K562 (cell line): ENCODE measurements at regions not wholly inside any gene's neighbourhood (a gene's known extent, or its start where the extent isn't known, plus 50 kb on each side); places are given as distances from the start of the nearest gene placed in this dataset.

Experiments used
- ATAC-seq: fragments of 200-7000 bp; cut with Tn5 transposase; 3 replicates; pipeline ENCODE4 v1.9.1; 2020; ENCODE audit warnings: moderate library complexity
- BruUV-seq: library from RNA; stranded (reverse); fragments of 400-500 nt; replicated peaks from 2 replicates; lab custom pipeline; 2021; lab: Mats Ljungman, UMichigan
- CTCF ChIA-PET: fragments of 300-600 bp; formaldehyde crosslinking; extraction: SDS; loops from one replicate; lab custom pipeline; 2021; ENCODE audit warnings: low intra/inter-chr PET ratio; lab: Yijun Ruan, JAX
- POLR2A ChIA-PET: fragments of 300-600, 350-650 bp; sonication (Branson Sonifier 250); formaldehyde crosslinking; extraction: SDS; loops from one replicate; lab custom pipeline; 2021; ENCODE audit warnings: antibody characterized with exemption, inconsistent platforms; lab: Yijun Ruan, JAX
- DNase-seq, 4 experiments: peaks; one replicate each; pipeline versions ENCODE4 v3.0.0 to v3.0.0-alpha.2; 2011 to 2018; ENCODE audit warnings: low spot score in 3 of 4, mixed read lengths in 3 of 4; ENCODE audit errors: extremely low read depth in 1 of 4
- FAIRE-seq: peaks from 2 replicates; lab custom pipeline; 2011; peaks lifted over from hg19 to GRCh38; lab: Jason Lieb, UNC
- H2AFZ ChIP-seq: 2 replicates; pipeline ENCODE4 v1.6.0; 2011; ENCODE audit warnings: low read depth, low read length, control low read depth, inconsistent platforms
- H3K27ac ChIP-seq: fragments of 200-600 bp; 3 replicates; pipeline ENCODE4 v1.8.0; 2011; ENCODE audit warnings: low read depth, mild to moderate bottlenecking, control low read depth, inconsistent platforms, low read length, moderate library complexity, mixed read lengths; ENCODE audit errors: extremely low read depth
- H3K27me3 ChIP-seq, 2 experiments: fragments of 300-600 bp in 1 of 2; 2 replicates in 1 of 2; 3 replicates in 1 of 2; pipeline versions ENCODE4 v1.6.0 to v1.8.0; 2011; ENCODE audit warnings: inconsistent platforms in 2 of 2, low read length in 2 of 2, mild to moderate bottlenecking in 1 of 2, mixed read lengths in 1 of 2, moderate library complexity in 1 of 2; ENCODE audit not compliant: control insufficient read depth in 2 of 2, insufficient read depth in 2 of 2
- H3K36me3 ChIP-seq: fragments of 300-600 bp; 3 replicates; pipeline ENCODE4 v1.8.0; 2011; ENCODE audit warnings: mild to moderate bottlenecking, low read length, inconsistent platforms; ENCODE audit not compliant: control insufficient read depth, insufficient read depth
- H3K4me1 ChIP-seq, 2 experiments: fragments of 200-600 bp in 1 of 2; replicated peaks in 1 of 2; 2 replicates in 1 of 2; 3 replicates in 1 of 2; pipeline versions ENCODE4 v1.5.1 to v1.8.0; 2011; ENCODE audit warnings: inconsistent platforms in 2 of 2, low read length in 2 of 2, mild to moderate bottlenecking in 1 of 2, mixed read lengths in 1 of 2, moderate library complexity in 1 of 2; ENCODE audit not compliant: control insufficient read depth in 2 of 2, insufficient read depth in 2 of 2
- H3K4me2 ChIP-seq: 2 replicates; pipeline ENCODE4 v1.6.1; 2011; ENCODE audit warnings: low read length, control low read depth, inconsistent platforms, mixed read lengths; ENCODE audit not compliant: insufficient read depth
- H3K4me3 ChIP-seq: fragments of 200-600 bp; sonication (generic), shearing (Covaris generic); 2 replicates; pipeline ENCODE4 v1.5.1; 2016; ENCODE audit warnings: control low read depth, inconsistent platforms
- H3K79me2 ChIP-seq: fragments of 200-600 bp; 3 replicates; pipeline ENCODE4 v1.8.0; 2011; ENCODE audit warnings: low read length, inconsistent platforms; ENCODE audit not compliant: control insufficient read depth, insufficient read depth
- H3K9ac ChIP-seq, 2 experiments: 2 replicates each; pipeline versions ENCODE4 v1.6.0 to v1.6.1; 2011; ENCODE audit warnings: low read depth in 2 of 2, low read length in 2 of 2, control low read depth in 1 of 2, inconsistent platforms in 1 of 2, mild to moderate bottlenecking in 1 of 2, mixed read lengths in 1 of 2; ENCODE audit not compliant: insufficient read depth in 1 of 2
- H3K9me1 ChIP-seq: one replicate; pipeline ENCODE4 v1.6.0; 2011; ENCODE audit warnings: inconsistent platforms, mild to moderate bottlenecking, low read length, moderate library complexity; ENCODE audit not compliant: control insufficient read depth, insufficient read depth
- H3K9me3 ChIP-seq: replicated peaks from 2 replicates; pipeline ENCODE4 v1.5.1; 2011; ENCODE audit warnings: low read depth, low read length, inconsistent platforms; ENCODE audit not compliant: control insufficient read depth, insufficient read depth
- H4K20me1 ChIP-seq: replicated peaks from 2 replicates; pipeline ENCODE4 v1.6.1; 2011; ENCODE audit warnings: low read length, inconsistent platforms, mixed read lengths; ENCODE audit not compliant: control insufficient read depth, insufficient read depth
- CHD1 ChIP-seq: fragments of 200-600 bp; sonication (generic); IDR thresholded peaks from one replicate; pipeline ENCODE4 v1.6.1; 2012; ENCODE audit warnings: mild to moderate bottlenecking, moderate library complexity, low read length, inconsistent platforms
- E2F6 ChIP-seq, 2 experiments: IDR thresholded peaks; 2 replicates each; pipeline ENCODE4 v1.6.1; 2011; ENCODE audit warnings: borderline replicate concordance in 1 of 2, control low read depth in 1 of 2, low read depth in 1 of 2, low read length in 1 of 2, mild to moderate bottlenecking in 1 of 2, mixed read lengths in 1 of 2, moderate library complexity in 1 of 2; ENCODE audit not compliant: insufficient read depth in 1 of 2, insufficient read length in 1 of 2, poor library complexity in 1 of 2, severe bottlenecking in 1 of 2; ENCODE audit errors: extremely low read depth in 1 of 2
- ETV6 ChIP-seq, 3 experiments: fragments of 150-350 bp in 1 of 3; sonication (generic) in 1 of 3; formaldehyde crosslinking in 1 of 3; IDR thresholded peaks; 2 replicates each; pipeline versions ENCODE4 v1.6.1 to v1.8.0; 2014 to 2022; ENCODE audit warnings: borderline replicate concordance in 2 of 3, low read depth in 2 of 3, antibody characterized with exemption in 1 of 3, low read length in 1 of 3, mild to moderate bottlenecking in 1 of 3, missing genetic modification reagents in 1 of 3
- FOXP1 ChIP-seq: sonication (generic); formaldehyde crosslinking; IDR thresholded peaks from 2 replicates; pipeline ENCODE4 v1.8.0; 2022; ENCODE audit warnings: mild to moderate bottlenecking, missing genetic modification reagents
- MYBL2 ChIP-seq, 2 experiments: fragments of 450-650 bp in 1 of 2; sonication (generic) in 1 of 2; formaldehyde crosslinking in 1 of 2; IDR thresholded peaks; 2 replicates each; pipeline versions ENCODE4 v1.6.1 to v1.8.1; 2017 to 2022; ENCODE audit warnings: borderline replicate concordance in 1 of 2, inconsistent platforms in 1 of 2, low read depth in 1 of 2, mild to moderate bottlenecking in 1 of 2, missing genetic modification reagents in 1 of 2, moderate library complexity in 1 of 2
- PHTF2 ChIP-seq: fragments of 250-450 bp; sonication (Bioruptor Pico); IDR thresholded peaks from 2 replicates; pipeline ENCODE4 v1.5.0; 2021; ENCODE audit warnings: mild to moderate bottlenecking
- SMARCA4 ChIP-seq: fragments of 450-650 bp; IDR thresholded peaks from 2 replicates; pipeline ENCODE4 v1.6.1; 2016
- TCF7L2 ChIP-seq: fragments of 150-350 bp; IDR thresholded peaks from 2 replicates; pipeline ENCODE4 v1.6.1; 2016; ENCODE audit warnings: low read depth, mild to moderate bottlenecking, low read length, moderate library complexity
- WGBS: fragments of 100-300 bp; shearing (Covaris generic); methylation state at CpG from one replicate; pipeline ENCODE4 v1.1.6; 2016; ENCODE audit warnings: low coverage, mixed read lengths; ENCODE audit not compliant: insufficient coverage; ENCODE audit errors: missing lambda C conversion rate; 5-methylcytosine and 5-hydroxymethylcytosine counted together
- in situ Hi-C: fragments of 300-500 bp; cut with MboI; formaldehyde crosslinking; loops from 4 replicates; pipeline ENCODE4 v1.15.0; 2018; ENCODE audit warnings: inconsistent platforms, mixed read lengths
- intact Hi-C: fragments of 100-400 bp; cut with micrococcal nuclease; formaldehyde crosslinking; loops from 2 replicates; pipeline ENCODE4 v1.14.2; 2022

- no peak overlapping the region for H3K4me3 ChIP-seq
- no peaks in the 10 kb centered on the region for H3K9me1 ChIP-seq
- no peaks in the 10 kb centered on the region for H3K9me3 ChIP-seq
- CTCF ChIA-PET = no interaction called here
- FAIRE-seq = no peak
- in situ Hi-C loops = no loop called here
- no peak overlapping the region for H3K9ac ChIP-seq
- no TSS peak for BruUV-seq
- no peak overlapping the region for H3K4me2 ChIP-seq
- no peak for ATAC-seq
- POLR2A ChIA-PET = no interaction called here
- H3K36me3 ChIP-seq = no peaks in the 10 kb centered on the region
- DNase-seq = peak in 1 of 4 experiments; percentile 4
- TF ChIP-seq CHD1 = no peak
- TF ChIP-seq SMARCA4 = no peak
- TF ChIP-seq ETV6 (IDR thresholded peaks at IDR 0.05; ENCODE audit: borderline replicate concordance in 1 of 2, low read depth in 2 of 2, low read length in 1 of 2) = no peak
- no peak for TF ChIP-seq ETV6 (CRISPR knock-in tag; IDR thresholded peaks at IDR 0.05; ENCODE audit: borderline replicate concordance)
- no peak for TF ChIP-seq E2F6 (IDR thresholded peaks at IDR 0.05; ENCODE audit: borderline replicate concordance in 1 of 2, extremely low read depth in 1 of 2, insufficient read depth in 1 of 2, insufficient read length in 1 of 2, low read depth in 1 of 2, low read length in 1 of 2, poor library complexity in 1 of 2, severe bottlenecking in 1 of 2)
- no peak for TF ChIP-seq TCF7L2
- TF ChIP-seq FOXP1 = no peak
- no peak for TF ChIP-seq PHTF2 (CRISPR knock-in tag)
- TF ChIP-seq MYBL2 (IDR thresholded peaks at IDR 0.05; ENCODE audit: low read depth) = no peak
- TF ChIP-seq MYBL2 (CRISPR knock-in tag; IDR thresholded peaks at IDR 0.05; ENCODE audit: borderline replicate concordance) = no peak
- intact Hi-C loops = no loop called here
- H3K79me2 ChIP-seq = no peaks in the 10 kb centered on the region
- no peaks in the 10 kb centered on the region for H4K20me1 ChIP-seq
- 0 out of 5 replicates have a peak, but pooled peaks cover 0 to 3% of the 10 kb centered on the region in 2 experiments for H3K27me3 ChIP-seq
- no peaks in the 10 kb centered on the region for H3K4me1 ChIP-seq
- no peak overlapping the region for H2AFZ ChIP-seq
- WGBS = 30% methylated on average over 4 of the region's 4 CpGs
- no peak overlapping the region for H3K27ac ChIP-seq
Measured at GRCh38 chr2:58925676-58926081, 684.6 kb upstream of the FANCL start.
